ENCODE measurements at regions not wholly inside any gene's neighbourhood (a gene's known extent, or its start where the extent isn't known, plus 50 kb on each side); places are given as distances from the start of the nearest gene placed in this dataset.

DNA sequence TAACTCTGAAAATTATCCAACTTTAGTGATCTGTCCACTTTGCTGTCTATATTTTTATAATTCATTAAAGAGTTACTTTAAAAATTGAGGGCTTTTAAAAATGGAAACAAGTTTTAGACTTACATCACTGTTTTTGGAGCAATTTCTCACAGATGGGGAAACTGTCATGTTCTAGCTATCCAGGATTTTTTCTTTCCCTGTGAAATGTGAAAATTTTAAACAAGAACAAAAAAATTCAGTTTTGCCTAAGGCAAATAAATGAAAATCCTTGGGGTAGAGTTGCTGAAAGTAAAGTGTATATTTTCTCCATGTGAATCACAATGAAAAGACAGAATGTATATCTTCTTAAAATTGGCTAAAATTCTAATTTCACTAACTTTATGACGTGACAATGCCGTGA lies 553.7 kb downstream of the MCTP2 start:
- TF ChIP-seq CTCF (IDR thresholded peaks at IDR 0.05; ENCODE audit: low read length) (no peak), EZH2 (IDR thresholded peaks at IDR 0.05; ENCODE audit: borderline replicate concordance, low read length) (no peak)
